ENCODE measurements at regions not wholly inside any gene's neighbourhood (a gene's known extent, or its start where the extent isn't known, plus 50 kb on each side); places are given as distances from the start of the nearest gene placed in this dataset.

DNA sequence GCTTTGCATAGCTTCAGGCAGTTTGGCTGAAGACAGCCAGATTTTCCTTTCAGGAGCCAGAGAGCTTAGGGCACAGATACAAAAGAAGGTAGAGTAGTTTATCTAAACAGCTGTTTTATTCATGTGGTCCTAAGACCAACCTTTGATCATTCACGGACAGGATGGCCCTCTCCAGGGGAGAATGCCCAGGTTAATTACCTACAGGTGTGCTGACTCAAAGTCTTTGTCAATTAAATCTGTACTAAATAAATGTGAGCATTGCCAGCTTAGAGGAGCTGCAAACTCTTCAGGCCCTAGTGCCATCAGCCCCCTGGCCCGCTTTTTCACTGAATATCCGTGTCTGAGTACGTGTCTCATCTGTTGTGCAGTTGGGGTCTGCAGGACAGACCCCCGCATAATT lies 554.7 kb downstream of the NUP35 start:
- no peak overlapping the region for H3K27ac ChIP-seq (ENCODE audit: low read length)
- no peaks in the 10 kb centered on the region for H3K9me3 ChIP-seq (ENCODE audit: control insufficient read depth, low read depth, low read length)
- no peaks in the 10 kb centered on the region for H3K36me3 ChIP-seq (ENCODE audit: control insufficient read depth, insufficient read depth, low read length)
- no peaks in the 10 kb centered on the region for H3K4me1 ChIP-seq (ENCODE audit: control insufficient read depth, insufficient read depth, low read length)
- H3K4me3 ChIP-seq (ENCODE audit: low read length) = no peak overlapping the region
- WGBS (ENCODE audit: insufficient coverage, low lambda C conversion rate) = no CpG with 5 or more reads among the region's 5 CpGs
- DNase-seq = no peak
- H3K27me3 ChIP-seq (ENCODE audit: control insufficient read depth, insufficient read depth, low read length) = no peaks in the 10 kb centered on the region

- no peak overlapping the region for H3K27ac ChIP-seq (ENCODE audit: low read length)
Measured at GRCh38 chr2:183680573-183680972, 556.3 kb downstream of the NUP35 start.

DNA sequence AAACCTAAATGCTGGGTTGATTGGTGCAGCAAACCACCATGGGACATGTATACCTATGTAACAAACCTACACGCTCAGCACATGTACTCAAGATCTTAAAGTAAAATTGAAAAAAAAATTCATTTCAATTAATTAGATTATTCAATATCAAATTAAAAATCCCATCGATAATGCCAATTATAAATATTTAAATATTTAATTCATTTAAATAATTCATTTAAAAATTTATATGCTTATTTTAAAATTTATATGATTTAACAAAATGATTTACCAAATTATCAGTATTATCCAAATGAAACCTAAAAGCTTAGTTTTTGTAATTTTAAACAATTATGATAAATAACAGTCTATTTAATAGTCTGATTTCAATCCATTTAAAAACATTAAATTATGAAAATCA lies 560.4 kb downstream of the NUP35 start:
- H3K4me3 ChIP-seq (ENCODE audit: low read length) = no peak overlapping the region
- no peaks in the 10 kb centered on the region for H3K4me1 ChIP-seq (ENCODE audit: control insufficient read depth, insufficient read depth, low read length)
- no peak overlapping the region for H3K27ac ChIP-seq (ENCODE audit: low read length)
- H3K36me3 ChIP-seq (ENCODE audit: control insufficient read depth, insufficient read depth, low read length) = no peaks in the 10 kb centered on the region
- DNase-seq = no peak
- 100% methylated on average over 2 of the region's 2 CpGs for WGBS (ENCODE audit: insufficient coverage, low lambda C conversion rate)
- H3K9me3 ChIP-seq (ENCODE audit: control insufficient read depth, low read depth, low read length) = no peaks in the 10 kb centered on the region
- no peaks in the 10 kb centered on the region for H3K27me3 ChIP-seq (ENCODE audit: control insufficient read depth, insufficient read depth, low read length)

More at GRCh38 chr2:183680573-183680972, 556.3 kb downstream of the NUP35 start:
- 100% methylated on average over 1 of the region's 2 CpGs for WGBS (ENCODE audit: insufficient coverage, low lambda C conversion rate)
- Histone ChIP-seq H3K4me3 (ENCODE audit: low read length) (no peak overlapping the region), H3K4me1 (ENCODE audit: control insufficient read depth, insufficient read depth, low read length) (no peaks in the 10 kb centered on the region), H3K36me3 (ENCODE audit: control insufficient read depth, insufficient read depth, low read length) (no peaks in the 10 kb centered on the region), H3K27me3 (ENCODE audit: control insufficient read depth, insufficient read depth, low read length) (no peaks in the 10 kb centered on the region), H3K9me3 (ENCODE audit: control insufficient read depth, low read depth, low read length) (no peaks in the 10 kb centered on the region)
- DNase-seq = no peak

DNA sequence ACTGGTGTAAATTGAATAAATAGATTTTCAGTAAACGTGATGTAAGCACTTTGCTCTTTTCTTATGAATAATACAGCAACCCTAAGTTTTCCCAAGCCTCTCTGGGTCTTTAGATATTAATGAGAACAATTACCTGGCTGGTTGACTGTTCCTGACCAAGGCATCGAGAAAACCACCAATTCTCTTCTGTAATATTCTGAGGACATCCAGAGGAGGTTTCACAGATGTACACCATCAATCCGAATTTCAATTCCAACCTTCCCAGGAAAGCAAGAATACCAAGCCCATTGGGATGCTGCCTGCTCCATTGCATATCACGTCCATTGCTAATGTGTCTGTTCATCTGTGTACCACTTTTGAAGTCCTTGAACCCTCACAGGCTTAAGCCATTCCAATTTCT lies 571.8 kb downstream of the NUP35 start:
- Histone ChIP-seq H3K27me3 (ENCODE audit: control insufficient read depth, insufficient read depth, low read length) (no peaks in the 10 kb centered on the region), H3K4me1 (ENCODE audit: control insufficient read depth, insufficient read depth, low read length) (no peaks in the 10 kb centered on the region), H3K4me3 (ENCODE audit: low read length) (no peak overlapping the region), H3K36me3 (ENCODE audit: control insufficient read depth, insufficient read depth, low read length) (no peaks in the 10 kb centered on the region), H3K9me3 (ENCODE audit: control insufficient read depth, low read depth, low read length) (peaks cover 5% of the 10 kb centered on the region), H3K27ac (ENCODE audit: low read length) (no peak overlapping the region)
- no peak for DNase-seq
- WGBS (ENCODE audit: insufficient coverage, low lambda C conversion rate) = 83% methylated on average over 1 of the region's 4 CpGs

- no CpG with 5 or more reads among the region's 1 CpG for WGBS (ENCODE audit: insufficient coverage, low lambda C conversion rate)
- no peak for DNase-seq
- no peak overlapping the region for H3K27ac ChIP-seq (ENCODE audit: low read length)
- H3K9me3 ChIP-seq (ENCODE audit: control insufficient read depth, low read depth, low read length) = no peaks in the 10 kb centered on the region
- H3K27me3 ChIP-seq (ENCODE audit: control insufficient read depth, insufficient read depth, low read length) = no peaks in the 10 kb centered on the region
- no peaks in the 10 kb centered on the region for H3K36me3 ChIP-seq (ENCODE audit: control insufficient read depth, insufficient read depth, low read length)
- no peaks in the 10 kb centered on the region for H3K4me1 ChIP-seq (ENCODE audit: control insufficient read depth, insufficient read depth, low read length)
- no peak overlapping the region for H3K4me3 ChIP-seq (ENCODE audit: low read length)
Measured at GRCh38 chr2:183709829-183710228, 585.6 kb downstream of the NUP35 start.

GRCh38 chr2:183718246-183718645 lies 594.0 kb downstream of the NUP35 start:
- WGBS (ENCODE audit: insufficient coverage, low lambda C conversion rate) = 60% methylated on average over 1 of the region's 3 CpGs
- Histone ChIP-seq H3K36me3 (ENCODE audit: control insufficient read depth, insufficient read depth, low read length) (no peaks in the 10 kb centered on the region), H3K27me3 (ENCODE audit: control insufficient read depth, insufficient read depth, low read length) (no peaks in the 10 kb centered on the region), H3K4me3 (ENCODE audit: low read length) (no peak overlapping the region), H3K4me1 (ENCODE audit: control insufficient read depth, insufficient read depth, low read length) (no peaks in the 10 kb centered on the region), H3K9me3 (ENCODE audit: control insufficient read depth, low read depth, low read length) (no peaks in the 10 kb centered on the region), H3K27ac (ENCODE audit: low read length) (no peak overlapping the region)
- no peak for DNase-seq

DNA sequence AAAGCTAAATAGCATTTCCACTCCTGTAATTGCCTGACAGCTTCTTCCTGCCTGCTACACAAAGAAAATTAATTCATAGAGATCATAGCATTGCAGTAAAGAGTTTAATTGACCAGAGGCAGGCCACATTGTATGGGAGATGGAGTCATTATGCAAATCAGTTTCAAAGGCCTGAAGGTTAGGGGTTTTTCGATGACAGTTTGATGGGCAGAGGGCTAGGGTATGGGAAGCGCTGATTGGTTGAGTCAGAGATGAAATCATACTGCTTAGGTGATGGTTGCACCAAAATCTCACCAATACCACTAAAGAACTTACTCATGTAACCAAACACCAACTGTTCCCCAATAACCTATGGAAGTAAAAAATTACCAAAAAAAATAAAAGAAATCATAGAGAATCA lies 599.0 kb downstream of the NUP35 start:
- DNase-seq = no peak
- no peak overlapping the region for H3K4me3 ChIP-seq (ENCODE audit: low read length)
- no peaks in the 10 kb centered on the region for H3K36me3 ChIP-seq (ENCODE audit: control insufficient read depth, insufficient read depth, low read length)
- H3K27me3 ChIP-seq (ENCODE audit: control insufficient read depth, insufficient read depth, low read length) = no peaks in the 10 kb centered on the region
- WGBS (ENCODE audit: insufficient coverage, low lambda C conversion rate) = no CpG with 5 or more reads among the region's 2 CpGs
- H3K4me1 ChIP-seq (ENCODE audit: control insufficient read depth, insufficient read depth, low read length) = no peaks in the 10 kb centered on the region
- no peak overlapping the region for H3K27ac ChIP-seq (ENCODE audit: low read length)
- H3K9me3 ChIP-seq (ENCODE audit: control insufficient read depth, low read depth, low read length) = no peaks in the 10 kb centered on the region

- Histone ChIP-seq H3K9me3 (ENCODE audit: control insufficient read depth, low read depth, low read length) (no peaks in the 10 kb centered on the region), H3K36me3 (ENCODE audit: control insufficient read depth, insufficient read depth, low read length) (no peaks in the 10 kb centered on the region), H3K4me3 (ENCODE audit: low read length) (no peak overlapping the region), H3K27me3 (ENCODE audit: control insufficient read depth, insufficient read depth, low read length) (no peaks in the 10 kb centered on the region), H3K27ac (ENCODE audit: low read length) (no peak overlapping the region), H3K4me1 (ENCODE audit: control insufficient read depth, insufficient read depth, low read length) (no peaks in the 10 kb centered on the region)
- DNase-seq = no peak
- WGBS (ENCODE audit: insufficient coverage, low lambda C conversion rate) = 25% methylated on average over 1 of the region's 2 CpGs
Measured at GRCh38 chr2:183729380-183729779, 605.1 kb downstream of the NUP35 start.

- Histone ChIP-seq H3K27me3 (ENCODE audit: control insufficient read depth, insufficient read depth, low read length) (no peaks in the 10 kb centered on the region), H3K27ac (ENCODE audit: low read length) (no peak overlapping the region), H3K4me3 (ENCODE audit: low read length) (no peak overlapping the region), H3K36me3 (ENCODE audit: control insufficient read depth, insufficient read depth, low read length) (no peaks in the 10 kb centered on the region), H3K4me1 (ENCODE audit: control insufficient read depth, insufficient read depth, low read length) (no peaks in the 10 kb centered on the region), H3K9me3 (ENCODE audit: control insufficient read depth, low read depth, low read length) (no peaks in the 10 kb centered on the region)
- WGBS (ENCODE audit: insufficient coverage, low lambda C conversion rate) = no CpG with 5 or more reads among the region's 2 CpGs
- no peak for DNase-seq
Measured at GRCh38 chr2:183740241-183740640, 616.0 kb downstream of the NUP35 start.

GRCh38 chr2:183752571-183752970 lies 628.3 kb downstream of the NUP35 start:
- Histone ChIP-seq H3K9me3 (ENCODE audit: control insufficient read depth, low read depth, low read length) (no peaks in the 10 kb centered on the region), H3K27me3 (ENCODE audit: control insufficient read depth, insufficient read depth, low read length) (no peaks in the 10 kb centered on the region), H3K27ac (ENCODE audit: low read length) (no peak overlapping the region), H3K4me1 (ENCODE audit: control insufficient read depth, insufficient read depth, low read length) (no peaks in the 10 kb centered on the region), H3K4me3 (ENCODE audit: low read length) (no peak overlapping the region), H3K36me3 (ENCODE audit: control insufficient read depth, insufficient read depth, low read length) (no peaks in the 10 kb centered on the region)
- no peak for DNase-seq
- WGBS (ENCODE audit: insufficient coverage, low lambda C conversion rate) = 33% methylated on average over 1 of the region's 3 CpGs

DNA sequence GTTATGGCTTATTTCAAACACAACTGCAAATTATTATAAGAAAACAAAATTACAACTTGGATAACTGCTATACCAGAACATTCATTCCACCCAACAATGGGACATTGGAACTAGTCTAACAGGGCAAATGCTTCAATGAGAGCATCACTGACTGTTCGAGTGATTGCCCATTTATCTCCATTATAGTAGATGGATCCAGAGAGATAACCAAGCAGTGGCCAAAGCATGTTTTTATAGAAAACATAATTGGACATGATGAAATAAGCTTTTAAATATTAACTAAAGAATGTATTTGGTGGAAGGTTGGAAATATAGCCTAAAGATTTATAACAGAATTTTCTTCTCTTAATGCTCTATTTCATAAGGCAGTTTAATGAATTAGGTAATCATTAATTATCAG lies 634.8 kb downstream of the NUP35 start:
- no peaks in the 10 kb centered on the region for H3K4me1 ChIP-seq (ENCODE audit: control insufficient read depth, insufficient read depth, low read length)
- no peak for DNase-seq
- WGBS (ENCODE audit: insufficient coverage, low lambda C conversion rate) = 83% methylated on average over 1 of the region's 1 CpG
- H3K36me3 ChIP-seq (ENCODE audit: control insufficient read depth, insufficient read depth, low read length) = no peaks in the 10 kb centered on the region
- no peak overlapping the region for H3K27ac ChIP-seq (ENCODE audit: low read length)
- no peaks in the 10 kb centered on the region for H3K9me3 ChIP-seq (ENCODE audit: control insufficient read depth, low read depth, low read length)
- no peak overlapping the region for H3K4me3 ChIP-seq (ENCODE audit: low read length)
- H3K27me3 ChIP-seq (ENCODE audit: control insufficient read depth, insufficient read depth, low read length) = no peaks in the 10 kb centered on the region

All from large intestine (tissue), 3 donors.